Amniotic stem cell (primary cell): ENCODE measurements at regions not wholly inside any gene's neighbourhood (a gene's known extent, or its start where the extent isn't known, plus 50 kb on each side); places are given as distances from the start of the nearest gene placed in this dataset.

Experiments used
- DNase-seq: peaks from one replicate; lab custom pipeline; 2025; lab: John Stamatoyannopoulos, UW

GRCh38 chr10:109200646-109201045 lies 722.7 kb downstream of the XPNPEP1 start:
- no peak for DNase-seq

DNA sequence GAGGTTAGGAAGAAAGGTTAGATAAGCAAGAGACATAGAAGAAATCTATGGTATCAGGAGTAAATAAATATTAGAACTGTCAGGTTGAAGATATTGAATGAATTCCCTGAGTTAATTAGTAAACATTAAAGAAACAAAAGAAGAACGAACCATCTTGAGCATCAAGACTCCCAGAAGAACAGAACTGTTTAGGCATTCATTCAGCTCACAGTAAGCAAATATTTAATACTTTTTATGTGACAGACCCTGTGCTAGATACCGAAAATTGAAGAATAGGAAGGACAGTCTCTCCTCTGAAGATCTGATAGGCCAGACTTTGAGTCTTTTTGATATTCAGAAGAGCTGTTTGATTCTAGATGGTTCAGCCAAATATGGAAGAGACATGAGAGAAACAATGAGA lies 731.5 kb downstream of the XPNPEP1 start:
- DNase-seq, result no peak

- no peak for DNase-seq
Observed at GRCh38 chr10:109191341-109191740, 732.0 kb downstream of the XPNPEP1 start.

DNA sequence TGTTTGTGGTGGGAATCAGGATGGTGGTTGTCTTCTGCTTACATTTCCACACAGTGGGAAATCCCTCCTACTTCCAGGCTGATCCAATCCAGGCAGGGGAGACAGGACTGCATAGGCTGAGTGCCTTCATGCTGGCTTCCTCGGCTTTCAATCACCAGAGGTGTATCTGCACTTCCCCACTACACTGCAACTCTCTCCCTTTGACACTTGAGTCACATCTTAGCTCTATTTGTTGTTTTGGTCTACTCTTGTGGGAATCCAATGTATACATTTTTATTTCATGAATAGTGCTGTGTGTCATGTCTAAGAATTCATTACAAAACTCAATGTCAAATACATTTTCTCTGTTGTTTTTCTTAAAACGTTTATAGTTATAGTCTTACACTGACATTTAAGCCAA lies 735.6 kb downstream of the XPNPEP1 start:
- no peak for DNase-seq

DNA sequence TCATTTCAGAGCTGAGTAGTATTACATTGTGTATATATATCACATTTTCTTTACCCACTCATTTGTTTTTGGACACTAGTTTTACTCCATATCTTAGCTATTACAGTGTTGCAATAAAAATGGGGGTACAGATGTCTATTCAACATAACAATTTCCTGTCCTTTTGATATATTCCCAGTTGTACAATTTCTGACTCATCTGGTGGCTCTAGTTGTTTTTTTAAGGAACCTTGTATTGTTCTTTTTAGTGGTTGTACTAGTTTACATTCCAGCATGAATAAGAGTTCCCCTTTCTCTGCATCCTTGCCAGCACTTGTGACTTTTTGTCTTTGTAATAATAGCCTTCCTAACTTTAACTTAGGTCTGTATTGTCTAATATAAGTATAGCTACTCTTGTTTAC lies 739.9 kb downstream of the XPNPEP1 start:
- no peak for DNase-seq

DNA sequence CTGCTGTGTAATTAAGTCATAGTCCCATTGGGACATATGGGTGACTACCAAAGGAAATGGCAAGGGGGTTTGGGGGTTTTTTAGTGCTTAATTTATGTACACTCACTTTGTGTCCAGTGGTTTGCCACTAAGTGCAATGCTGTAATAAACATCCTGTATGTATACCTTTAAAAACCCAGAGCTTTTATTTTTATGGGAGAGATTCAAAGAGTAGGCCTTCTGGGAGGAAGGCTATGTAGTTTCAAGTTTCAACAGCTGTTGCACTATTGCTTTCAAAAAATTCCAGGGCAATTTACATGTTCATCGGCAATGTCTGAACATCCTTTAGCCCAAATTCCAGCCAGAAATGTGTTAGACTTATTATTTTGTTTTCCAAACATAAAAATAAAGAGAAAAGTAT lies 744.7 kb downstream of the XPNPEP1 start:
- DNase-seq, result no peak

- DNase-seq, result no peak
Observed at GRCh38 chr10:109174526-109174925, 748.8 kb downstream of the XPNPEP1 start.

DNA sequence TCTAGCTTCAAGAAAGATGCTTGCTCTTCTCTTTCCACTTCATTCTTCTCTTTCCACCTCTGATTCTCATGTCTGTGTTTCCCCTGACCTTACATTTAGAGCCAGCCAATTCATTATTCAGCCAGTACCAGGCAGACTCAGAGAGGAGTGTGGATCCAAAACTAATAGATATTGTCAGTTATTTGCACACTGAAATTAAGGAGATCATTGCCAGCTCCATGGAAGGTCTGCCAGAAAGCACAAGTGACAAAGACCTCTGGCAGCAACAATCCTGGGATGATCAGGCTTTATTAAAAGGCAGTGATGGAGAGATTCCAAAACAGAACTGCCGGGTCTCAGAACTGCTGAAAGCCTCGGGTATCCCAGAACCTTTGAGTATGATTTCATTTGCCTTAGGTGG lies 749.4 kb downstream of the XPNPEP1 start:
- no peak for DNase-seq

DNA sequence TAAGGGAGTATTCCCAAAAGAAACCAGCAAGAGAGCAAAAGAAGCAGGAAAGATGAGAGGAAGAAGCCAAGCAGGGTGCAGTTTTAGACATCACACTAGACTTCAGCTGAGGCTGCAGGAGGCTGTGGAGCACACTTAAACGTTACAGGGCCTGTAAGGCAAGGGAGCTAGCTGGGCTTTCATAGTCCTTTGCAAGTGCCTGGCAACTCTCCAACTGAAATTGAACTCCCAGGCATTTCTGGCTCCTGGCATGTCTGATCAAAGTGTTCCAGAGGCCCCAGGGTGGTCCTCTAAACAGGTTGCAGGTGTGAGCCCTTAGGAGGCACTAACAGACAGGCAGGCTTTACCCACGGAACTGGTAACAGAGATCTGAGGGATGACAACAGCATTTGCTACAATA lies 750.2 kb downstream of the XPNPEP1 start:
- no peak for DNase-seq

- DNase-seq, result no peak
Observed at GRCh38 chr10:109166935-109167334, 756.4 kb downstream of the XPNPEP1 start.

- no peak for DNase-seq
Observed at GRCh38 chr10:109159351-109159750, 764.0 kb downstream of the XPNPEP1 start.

DNA sequence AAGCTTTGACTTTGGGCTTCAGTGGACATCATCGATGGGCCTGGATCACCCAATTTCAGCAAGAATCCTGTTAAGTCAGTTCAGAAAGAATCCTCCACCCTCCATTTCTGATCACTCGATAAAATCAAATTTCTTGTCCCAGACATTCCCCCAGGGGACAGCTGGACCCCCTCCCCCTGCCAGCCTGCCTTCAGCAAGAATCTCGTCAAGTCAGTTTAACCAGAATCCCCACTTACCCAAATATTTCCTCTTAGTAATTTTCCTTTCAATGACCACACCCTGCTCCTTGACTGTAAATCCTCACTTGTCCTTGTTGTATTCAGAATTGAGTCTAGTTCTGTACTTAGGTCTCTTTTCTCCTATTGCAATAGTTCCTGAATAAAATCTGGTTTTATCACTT lies 766.9 kb downstream of the XPNPEP1 start:
- no peak for DNase-seq

- no peak for DNase-seq
Observed at GRCh38 chr10:109149666-109150350, 773.5 kb downstream of the XPNPEP1 start.

DNA sequence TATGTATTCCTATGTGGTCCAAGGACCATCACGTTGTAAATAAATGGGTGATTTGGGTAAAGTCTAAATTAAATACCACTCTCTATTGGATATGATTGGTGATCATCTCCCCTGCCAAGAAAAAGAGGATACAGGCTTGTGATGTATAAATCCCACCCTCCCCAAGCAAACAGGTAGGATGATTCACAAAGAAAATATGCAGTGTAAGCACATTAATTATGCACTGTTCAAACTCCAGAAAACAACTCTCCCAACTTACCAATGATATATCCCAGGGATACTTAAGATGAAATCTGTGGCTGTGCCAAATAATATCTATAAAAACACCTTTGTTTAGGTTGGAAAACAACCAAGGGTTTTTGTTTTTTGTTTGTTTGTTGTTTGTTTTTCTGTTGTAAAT lies 795.9 kb downstream of the XPNPEP1 start:
- no peak for DNase-seq

DNA sequence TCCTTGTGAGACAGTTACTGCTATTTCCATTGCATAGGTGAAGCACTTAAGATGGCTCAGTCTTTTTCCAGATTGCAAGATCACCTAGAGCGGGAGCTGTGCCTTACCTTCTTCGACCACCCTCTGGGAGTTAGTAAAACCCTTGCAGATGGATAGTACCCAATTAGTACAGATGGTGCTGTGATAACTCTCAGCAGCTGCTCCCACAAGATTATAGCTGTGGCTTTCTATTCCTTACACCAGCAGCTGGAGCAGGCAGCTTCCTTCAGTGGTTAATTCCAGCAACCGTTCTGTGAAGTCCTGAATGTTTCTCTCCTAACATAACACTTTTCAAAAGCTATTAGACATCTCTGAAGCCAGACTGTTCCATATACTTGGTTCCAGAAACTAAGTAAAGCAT lies 796.8 kb downstream of the XPNPEP1 start:
- DNase-seq, result no peak

- DNase-seq, result no peak
Observed at GRCh38 chr10:109126016-109126415, 797.3 kb downstream of the XPNPEP1 start.

GRCh38 chr10:109115179-109115578 lies 808.1 kb downstream of the XPNPEP1 start:
- no peak for DNase-seq

GRCh38 chr10:109114579-109114978 lies 808.7 kb downstream of the XPNPEP1 start:
- DNase-seq, result no peak

GRCh38 chr10:109106604-109107003 lies 816.7 kb downstream of the XPNPEP1 start:
- no peak for DNase-seq

DNA sequence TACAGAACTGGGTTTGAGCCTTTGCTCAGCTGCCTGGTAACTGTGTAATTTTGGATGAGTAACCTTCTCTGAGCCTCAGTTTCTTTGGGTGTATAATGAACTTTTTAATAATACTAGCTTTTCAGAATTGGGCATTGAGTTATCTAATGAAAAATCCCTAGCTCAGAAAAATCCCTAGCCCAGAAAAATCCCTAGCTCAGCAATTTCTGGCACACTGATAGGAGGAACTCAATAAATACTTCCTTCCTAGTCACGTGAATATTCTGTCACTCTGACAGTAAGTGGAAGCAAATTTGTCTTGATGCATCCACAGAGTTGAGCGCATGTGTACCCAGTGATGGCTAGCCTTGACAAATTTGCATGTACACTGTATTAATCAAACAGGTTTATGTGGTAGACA lies 817.6 kb downstream of the XPNPEP1 start:
- no peak for DNase-seq

GRCh38 chr10:109104806-109105205 lies 818.5 kb downstream of the XPNPEP1 start:
- DNase-seq, result no peak

- DNase-seq, result no peak
Observed at GRCh38 chr10:109103278-109103677, 820.0 kb downstream of the XPNPEP1 start.

- no peak for DNase-seq
Observed at GRCh38 chr10:109089779-109090178, 833.5 kb downstream of the XPNPEP1 start.

- DNase-seq, result no peak
Observed at GRCh38 chr10:109071539-109071938, 851.8 kb downstream of the XPNPEP1 start.

DNA sequence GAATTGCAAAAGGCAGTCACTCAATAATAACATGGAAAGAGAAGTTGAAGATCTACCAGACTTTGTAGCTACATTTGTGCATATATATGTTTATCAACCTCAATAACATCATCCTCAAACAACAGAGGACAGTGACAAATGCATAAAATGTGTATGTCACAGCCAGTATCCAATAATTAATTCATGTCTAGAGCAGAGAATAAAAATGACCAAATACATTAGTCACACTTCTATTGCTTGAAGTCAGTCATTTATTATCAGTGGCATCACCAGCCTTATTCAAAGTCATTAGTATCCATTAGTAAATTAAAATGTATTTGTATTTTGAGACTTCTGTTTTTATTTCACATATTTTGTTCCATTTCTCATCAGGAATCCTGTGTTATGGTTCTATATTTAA lies 852.8 kb downstream of the XPNPEP1 start:
- DNase-seq, result no peak
